GM18861 (cell line): ENCODE measurements at regions not wholly inside any gene's neighbourhood (a gene's known extent, or its start where the extent isn't known, plus 50 kb on each side); places are given as distances from the start of the nearest gene placed in this dataset.
"Not testable (repeated sequence)": the region's sequence is repeated elsewhere in the genome, so short reads cannot be mapped to it uniquely, and the experiment has no call there.

Source experiments
- ATAC-seq: cut with Tn5 transposase; IDR thresholded peaks from one replicate; pipeline ENCODE4 v1.9.1; 2021; ENCODE audit not compliant: unreplicated experiment

DNA sequence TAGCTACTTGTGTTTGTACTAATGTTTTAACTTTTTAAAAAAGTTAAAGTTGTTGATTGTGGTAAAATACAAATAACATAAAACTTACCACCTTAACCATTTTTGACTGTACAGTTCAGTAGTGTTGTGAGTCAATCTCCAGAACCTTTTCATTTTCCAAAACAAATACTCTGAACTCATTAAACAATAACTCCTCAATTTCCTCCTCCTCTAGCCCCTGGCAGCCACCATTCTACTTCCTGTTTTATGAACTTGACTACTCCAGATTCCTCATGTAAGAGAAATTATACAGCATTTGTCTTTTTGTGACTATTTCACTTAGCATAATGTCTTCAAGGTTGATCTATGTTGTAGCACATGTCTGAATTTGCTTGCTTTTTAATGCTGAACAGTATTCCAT lies 299.1 kb upstream of the AMIGO2 start:
- no peak for ATAC-seq

DNA sequence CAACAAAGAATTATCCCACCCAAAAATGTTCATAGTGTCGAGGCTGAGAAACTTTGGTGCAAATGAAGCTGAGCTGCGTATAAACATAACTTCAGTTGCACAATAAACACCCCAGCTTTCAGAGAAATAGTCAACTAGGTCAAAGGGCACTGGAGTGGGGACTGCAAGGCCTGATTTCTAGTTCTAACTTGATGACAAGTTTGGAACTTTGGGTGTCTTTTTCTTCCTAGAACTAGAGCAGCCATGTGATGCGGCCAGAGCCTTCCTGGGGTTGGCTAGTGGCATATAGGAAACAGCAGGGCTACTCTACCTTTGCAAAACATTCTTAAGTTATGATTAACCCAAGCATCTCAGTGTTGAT lies 298.4 kb upstream of the AMIGO2 start:
- ATAC-seq: no peak

DNA sequence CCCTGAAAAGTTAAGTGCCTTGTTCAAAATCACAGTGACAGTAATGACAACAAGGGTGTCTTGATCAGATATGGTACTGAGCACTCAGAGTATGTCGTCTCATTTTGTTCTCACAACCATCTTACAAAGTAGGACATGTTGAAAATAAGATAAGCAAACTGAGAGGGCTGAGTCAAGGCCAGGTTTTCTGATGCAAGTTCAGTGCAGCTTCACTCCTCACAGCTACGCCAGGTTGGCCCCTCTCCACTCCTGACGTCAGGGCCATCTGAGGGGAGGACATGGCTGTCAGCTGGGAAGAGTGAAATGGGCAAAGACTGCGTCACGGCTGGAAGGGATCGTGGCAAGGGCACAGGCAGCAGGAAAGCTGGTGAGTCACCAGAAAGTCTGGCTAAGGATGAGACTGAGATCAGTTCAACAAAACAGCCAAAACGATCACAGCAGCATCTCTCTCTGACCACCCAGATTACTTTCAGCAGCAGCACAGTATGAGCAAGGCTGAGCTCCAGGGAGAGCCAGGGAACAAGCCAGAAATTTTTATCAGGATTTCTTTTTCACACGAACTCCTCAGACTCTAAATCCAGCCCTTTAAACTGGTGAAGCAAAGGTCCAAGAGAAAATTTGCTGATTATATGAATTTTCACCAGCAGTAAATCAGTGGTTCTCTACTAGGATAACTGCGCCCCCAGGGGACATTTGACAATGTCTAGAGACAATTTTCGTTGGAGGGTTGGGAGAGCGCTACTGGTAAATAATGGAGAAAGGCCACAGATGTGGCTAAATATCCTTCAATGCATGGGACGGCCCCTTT lies 297.9 kb upstream of the AMIGO2 start:
- ATAC-seq: no peak

DNA sequence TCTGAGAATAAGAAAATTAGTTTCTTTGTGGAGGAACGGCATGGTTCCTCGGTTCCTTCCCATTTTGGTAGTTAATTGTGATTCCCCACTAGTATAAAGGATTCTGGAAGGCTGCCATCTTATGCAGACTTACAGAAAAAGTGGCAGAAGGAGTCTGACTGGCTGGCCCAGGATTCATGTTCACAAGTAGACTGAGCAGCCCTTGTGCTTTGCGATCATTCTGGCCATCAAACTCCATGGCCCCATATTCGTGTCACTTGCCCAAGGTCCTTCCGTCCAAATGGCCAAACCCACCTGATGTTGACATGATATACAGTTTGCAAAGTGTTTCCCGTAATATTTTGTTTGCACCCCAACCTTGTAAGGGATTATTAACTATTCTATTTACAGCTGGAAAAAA lies 297.2 kb upstream of the AMIGO2 start:
- ATAC-seq: no peak

DNA sequence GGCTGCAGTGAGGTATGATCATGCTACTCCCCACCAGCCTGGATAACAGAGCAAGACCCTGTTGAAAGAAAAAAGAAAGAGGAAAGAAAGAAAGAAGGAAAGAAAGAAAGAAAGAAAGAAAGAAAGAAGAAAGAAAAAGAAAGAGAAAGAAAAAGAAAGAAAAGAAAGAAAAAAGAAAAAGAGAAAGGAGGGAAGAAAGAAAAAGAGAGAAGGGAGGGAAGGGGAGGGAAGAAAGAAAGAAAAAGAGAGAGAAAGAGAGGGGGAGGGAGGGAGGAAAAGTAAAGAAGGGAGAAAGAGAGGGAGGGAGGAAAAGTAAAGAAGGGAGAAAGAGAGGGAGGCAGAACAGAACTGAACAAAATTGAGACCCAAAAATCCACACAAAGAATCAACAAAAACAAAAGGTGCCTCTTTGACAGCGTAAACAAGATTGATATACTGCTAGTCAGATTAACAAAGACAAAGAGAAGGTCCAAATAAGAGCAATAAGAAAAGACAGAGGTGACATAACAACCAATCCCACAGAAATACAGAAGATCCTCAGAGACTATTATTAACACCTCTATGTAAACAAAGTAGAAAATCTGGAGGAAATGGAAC lies 293.9 kb upstream of the AMIGO2 start:
- no peak for ATAC-seq

- ATAC-seq: no peak
These were observed 290.7 kb upstream of the AMIGO2 start for GRCh38 chr12:47370421-47370820.

DNA sequence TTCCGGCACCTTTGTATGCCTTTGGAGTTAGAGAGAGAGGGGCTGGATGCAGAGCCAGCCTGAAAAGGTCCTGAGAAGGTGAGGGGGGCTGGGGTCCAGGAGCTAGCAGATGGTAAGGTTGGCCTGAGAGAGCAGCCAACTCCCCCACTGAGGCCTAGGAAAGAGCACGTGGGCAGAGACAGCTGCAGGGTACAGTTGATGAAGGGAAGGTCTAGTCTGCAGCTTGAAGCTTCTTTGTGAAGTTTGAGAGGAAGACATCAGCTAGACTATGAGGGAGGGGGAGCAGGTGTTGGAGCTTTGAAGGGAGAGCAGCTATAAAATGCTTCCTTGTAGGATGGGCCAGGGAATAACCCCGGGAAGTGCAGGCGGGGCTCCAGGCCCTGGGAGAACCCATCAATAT lies 289.3 kb upstream of the AMIGO2 start:
- ATAC-seq: no peak

DNA sequence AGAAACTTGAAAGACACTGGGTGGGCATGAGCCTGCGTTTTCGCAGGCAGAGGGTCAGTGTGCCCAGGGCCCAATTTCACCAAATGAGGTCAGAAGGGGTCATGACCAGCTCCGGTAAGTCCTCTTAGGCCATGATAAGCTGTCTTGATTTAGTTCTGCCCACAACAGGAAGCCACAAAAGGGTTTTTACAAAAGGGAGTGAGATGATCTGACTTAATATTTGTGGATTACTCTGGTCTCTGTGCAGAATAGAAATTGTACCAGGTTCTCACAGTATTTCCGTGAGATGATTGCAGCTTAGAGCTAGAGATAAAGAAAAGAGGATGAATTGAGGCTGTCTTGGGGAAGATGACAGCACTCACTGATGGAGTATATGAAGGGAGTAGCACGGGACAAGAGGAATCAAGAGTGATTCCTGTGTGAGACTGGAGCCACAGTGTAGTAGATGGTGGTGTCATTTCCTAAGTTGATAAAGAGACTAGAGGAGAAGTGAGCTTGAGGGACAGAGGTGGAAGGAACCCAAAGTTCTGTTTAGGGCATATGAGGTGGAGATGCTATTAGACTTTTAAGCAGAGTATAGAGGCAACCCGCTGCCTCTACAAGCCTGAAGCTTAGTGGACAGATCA lies 288.3 kb upstream of the AMIGO2 start:
- ATAC-seq: no peak

- ATAC-seq: no peak
These were observed 286.8 kb upstream of the AMIGO2 start for GRCh38 chr12:47366579-47366978.

DNA sequence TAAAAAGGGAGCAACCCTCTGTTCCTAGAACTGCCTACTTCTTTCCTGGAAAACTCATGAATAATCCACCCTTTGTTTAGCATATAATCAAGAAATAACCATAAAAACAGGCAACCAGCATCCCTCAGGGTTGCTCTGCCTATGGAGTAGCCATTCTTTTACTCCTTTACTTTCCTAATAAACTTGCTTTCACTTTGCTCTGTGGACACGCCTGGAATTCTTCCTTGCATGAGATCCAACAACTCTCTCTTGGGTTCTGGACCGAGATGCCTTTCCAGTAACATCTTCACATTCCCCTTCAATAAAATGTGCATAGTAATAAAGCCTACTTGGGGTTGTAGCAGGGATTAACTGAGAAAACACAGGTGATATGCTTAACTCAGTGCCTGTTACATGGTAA lies 286.4 kb upstream of the AMIGO2 start:
- ATAC-seq: no peak

- not testable (repeated sequence) for ATAC-seq
These were observed 285.8 kb upstream of the AMIGO2 start for GRCh38 chr12:47365443-47366076.

GRCh38 chr12:47364261-47364660 lies 284.5 kb upstream of the AMIGO2 start:
- ATAC-seq: no peak

- ATAC-seq: no peak
These were observed 282.5 kb upstream of the AMIGO2 start for GRCh38 chr12:47362126-47362705.

- peak; percentile 73 for ATAC-seq
These were observed 281.7 kb upstream of the AMIGO2 start for GRCh38 chr12:47361389-47362021.

- ATAC-seq: peak; percentile 3
These were observed 281.1 kb upstream of the AMIGO2 start for GRCh38 chr12:47360771-47361388.

GRCh38 chr12:47360093-47360480 lies 280.3 kb upstream of the AMIGO2 start:
- ATAC-seq: no peak

- no peak for ATAC-seq
These were observed 279.7 kb upstream of the AMIGO2 start for GRCh38 chr12:47359310-47360092.

- not testable (repeated sequence) for ATAC-seq
These were observed 277.2 kb upstream of the AMIGO2 start for GRCh38 chr12:47357006-47357405.

- ATAC-seq: peak; percentile 70
These were observed 276.5 kb upstream of the AMIGO2 start for GRCh38 chr12:47356129-47356700.
